GM12892 (cell line): ENCODE measurements at regions not wholly inside any gene's neighbourhood (a gene's known extent, or its start where the extent isn't known, plus 50 kb on each side); places are given as distances from the start of the nearest gene placed in this dataset.

Experiments
- DNase-seq: peaks from one replicate; pipeline ENCODE4 v3.0.0; 2011; ENCODE audit not compliant: insufficient read length
- FAIRE-seq: peaks from 2 replicates; lab custom pipeline; 2011; peaks lifted over from hg19 to GRCh38; lab: Jason Lieb, UNC
- POLR2A ChIP-seq: IDR thresholded peaks from 2 replicates; pipeline ENCODE4 v1.6.1; 2011; ENCODE audit warnings: low read depth, low read length, control low read depth
- POLR2AphosphoS5 ChIP-seq: IDR thresholded peaks from 2 replicates; pipeline ENCODE4 v1.6.1; 2011; ENCODE audit warnings: low read depth, low read length, control low read depth
- TAF1 ChIP-seq: IDR thresholded peaks from 2 replicates; pipeline ENCODE4 v1.6.1; 2011; ENCODE audit warnings: low read depth, mild to moderate bottlenecking, control low read depth, low read length, borderline replicate concordance

- DNase-seq (no peak), FAIRE-seq (no peak)
- TF ChIP-seq POLR2AphosphoS5 (no peak), TAF1 (no peak), POLR2A (no peak)
These were observed 49.9 kb upstream of the SUCLG2 start for GRCh38 chr3:67704322-67704721.
